ENCODE measurements at regions not wholly inside any gene's neighbourhood (a gene's known extent, or its start where the extent isn't known, plus 50 kb on each side); places are given as distances from the start of the nearest gene placed in this dataset.

- POLR2A ChIA-PET = no interaction called here
- H3K4me1 Mint-ChIP-seq (ENCODE audit: low read depth, unreplicated experiment) = peaks cover 32% of the 10 kb centered on the region
- no peak for TF ChIP-seq CTCF (IDR thresholded peaks at IDR 0.05; ENCODE audit: insufficient read depth in 1 of 2, low read depth in 1 of 2, low read length in 1 of 2, severe bottlenecking in 1 of 2, unreplicated experiment in 1 of 2)
- Histone ChIP-seq H3K36me3 (ENCODE audit: control insufficient read depth, insufficient read depth, low read length) (no peaks in the 10 kb centered on the region), H3K9me3 (no peaks in the 10 kb centered on the region), H3K27me3 (replicated peaks; ENCODE audit: control insufficient read depth, insufficient read depth, low read length) (no peaks in the 10 kb centered on the region), H3K4me1 (peaks cover 49% of the 10 kb centered on the region), H3K4me3 (ENCODE audit: low read depth, low read length) (peak overlapping the region; percentile 42)
- intact Hi-C loops (cut with micrococcal nuclease; ENCODE audit: unreplicated experiment) = loop anchor here (2.0 to 10.0 kb wide), 2 partner anchors 87 to 207 kb away; partner anchors contain the start of gene ZXDC
- H3K27ac Mint-ChIP-seq (ENCODE audit: unreplicated experiment) = peak overlapping the region; percentile 90
- no peaks in the 10 kb centered on the region for H3K27me3 Mint-ChIP-seq (ENCODE audit: insufficient read depth, unreplicated experiment)
- H3K36me3 Mint-ChIP-seq (ENCODE audit: insufficient read depth, unreplicated experiment) = peaks cover 13% of the 10 kb centered on the region
- H3K9me3 Mint-ChIP-seq (ENCODE audit: unreplicated experiment) = no peaks in the 10 kb centered on the region
- CTCF ChIA-PET = no interaction called here
- no TSS peak for BruUV-seq (replicated peaks)
- H3K4me3 Mint-ChIP-seq (ENCODE audit: unreplicated experiment) = peak overlapping the region; percentile 70
- no peak for DNase-seq
These were observed 87.7 kb upstream of the ALDH1L1 start for GRCh38 chr3:126267976-126268615.

- DNase-seq = peak; percentile 92 to 94
These were observed 87.0 kb upstream of the ALDH1L1 start for GRCh38 chr3:126267169-126267975.

More at GRCh38 chr3:126267169-126267975, 87.0 kb upstream of the ALDH1L1 start:
- intact Hi-C loops (cut with micrococcal nuclease; ENCODE audit: unreplicated experiment) = loop anchor here (2.0 to 10.0 kb wide), 2 partner anchors 87 to 207 kb away; partner anchors contain the start of gene ZXDC
- H3K4me1 Mint-ChIP-seq (ENCODE audit: low read depth, unreplicated experiment) = peaks cover 32% of the 10 kb centered on the region
- Histone ChIP-seq H3K4me3 (ENCODE audit: low read depth, low read length) (peak overlapping the region; percentile 42), H3K27me3 (replicated peaks; ENCODE audit: control insufficient read depth, insufficient read depth, low read length) (no peaks in the 10 kb centered on the region), H3K36me3 (ENCODE audit: control insufficient read depth, insufficient read depth, low read length) (no peaks in the 10 kb centered on the region), H3K4me1 (peaks cover 49% of the 10 kb centered on the region), H3K9me3 (no peaks in the 10 kb centered on the region)
- H3K27me3 Mint-ChIP-seq (ENCODE audit: insufficient read depth, unreplicated experiment) = no peaks in the 10 kb centered on the region
- peak in 1 of 2 experiments; percentile 39 for TF ChIP-seq CTCF (IDR thresholded peaks at IDR 0.05; ENCODE audit: insufficient read depth in 1 of 2, low read depth in 1 of 2, low read length in 1 of 2, severe bottlenecking in 1 of 2, unreplicated experiment in 1 of 2)
- TSS peak; percentile 85 for BruUV-seq (replicated peaks)
- peaks cover 1% of the 10 kb centered on the region for H3K9me3 Mint-ChIP-seq (ENCODE audit: unreplicated experiment)
- H3K27ac Mint-ChIP-seq (ENCODE audit: unreplicated experiment) = peak overlapping the region; percentile 90
- H3K36me3 Mint-ChIP-seq (ENCODE audit: insufficient read depth, unreplicated experiment) = peaks cover 13% of the 10 kb centered on the region
- H3K4me3 Mint-ChIP-seq (ENCODE audit: unreplicated experiment) = peak overlapping the region; percentile 70
- ChIA-PET POLR2A (no interaction called here), CTCF (interaction anchor here (0.5 kb wide), 1 partner anchor 183 kb away, joined by 4 read pairs; the partner anchor contains the start of gene SLC41A3)
